Sigmoid colon (tissue), 6 donors: ENCODE measurements at regions not wholly inside any gene's neighbourhood (a gene's known extent, or its start where the extent isn't known, plus 50 kb on each side); places are given as distances from the start of the nearest gene placed in this dataset.

Source experiments
- DNase-seq: peaks from one replicate; pipeline ENCODE4 v3.0.0-alpha.2; 2019
- H3K27ac ChIP-seq, 4 donors: fragments of 200-600 bp; sonication (generic); one replicate each; pipeline ENCODE4 v1.5.1; 2016 to 2019; ENCODE audit warnings: mild to moderate bottlenecking in 1 of 4
- H3K27me3 ChIP-seq, 3 donors: fragments of 200-600 bp; sonication (generic); one replicate each; pipeline ENCODE4 v1.5.1; 2019; ENCODE audit warnings: mild to moderate bottlenecking in 1 of 3
- H3K36me3 ChIP-seq, 4 donors: fragments of 200-600 bp; sonication (generic); one replicate each; pipeline ENCODE4 v1.5.1; 2016 to 2019
- H3K4me1 ChIP-seq, 4 donors: fragments of 200-600 bp; sonication (generic); one replicate each; pipeline ENCODE4 v1.5.1; 2017 to 2019
- H3K4me3 ChIP-seq, 4 donors: fragments of 200-600 bp; sonication (generic); one replicate each; pipeline ENCODE4 v1.5.1; 2017 to 2019; ENCODE audit warnings: mild to moderate bottlenecking in 2 of 4, moderate library complexity in 1 of 4
- H3K9me3 ChIP-seq, 4 donors: fragments of 200-600 bp in 3 of 4; sonication (generic) in 3 of 4; one replicate each; pipeline versions ENCODE4 v1.5.1 to v1.6.1; 2013 to 2019
- CTCF ChIP-seq, 4 experiments: fragments of 450-650 bp in 3 of 4; fragments of 200-600 bp in 1 of 4; IDR thresholded peaks; one replicate each; pipeline ENCODE4 v1.5.1; 2016 to 2019; ENCODE audit warnings: antibody characterized with exemption in 4 of 4, mild to moderate bottlenecking in 3 of 4, moderate library complexity in 2 of 4
- EP300 ChIP-seq, 4 donors: sonication (generic); formaldehyde crosslinking; IDR thresholded peaks; one replicate each; pipeline ENCODE4 v1.6.1; 2017; ENCODE audit warnings: antibody characterized with exemption in 4 of 4
- POLR2A ChIP-seq, 2 donors: fragments of 450-650 bp; IDR thresholded peaks; one replicate each; pipeline ENCODE4 v1.6.1; 2016; ENCODE audit warnings: antibody characterized with exemption in 2 of 2, mild to moderate bottlenecking in 2 of 2, moderate library complexity in 2 of 2
- POLR2AphosphoS5 ChIP-seq, 4 donors: sonication (generic); formaldehyde crosslinking; IDR thresholded peaks; one replicate each; pipeline ENCODE4 v1.6.1; 2017; ENCODE audit warnings: antibody characterized with exemption in 4 of 4
- WGBS, 2 donors: extraction: QIAGEN DNeasy Blood & Tissue Kit; methylation state at CpG; one replicate each; pipeline ENCODE4 v1.1.7; 2013; 5-methylcytosine and 5-hydroxymethylcytosine counted together
- intact Hi-C: fragments of 100-400 bp; cut with DNase I; formaldehyde crosslinking; loops from one replicate; pipeline ENCODE4 v1.15.1; 2023
- donor health status: healthy with polysubstance abuse.
- donor health status: healthy.

GRCh38 chr12:102595315-102595714, 115.0 kb upstream of the IGF1 start:
- H3K36me3 ChIP-seq = no peaks in the 10 kb centered on the region
- H3K4me1 ChIP-seq = no peaks in the 10 kb centered on the region
- 89 to 92% methylated on average over 10 of the region's 10 CpGs for WGBS, 2 donors
- H3K9me3 ChIP-seq = no peaks in the 10 kb centered on the region
- no peak overlapping the region for H3K27ac ChIP-seq
- DNase-seq = no peak
- H3K27me3 ChIP-seq = no peaks in the 10 kb centered on the region
- intact Hi-C loops = no loop called here
- no peak overlapping the region for H3K4me3 ChIP-seq
- TF ChIP-seq POLR2A (IDR thresholded peaks at IDR 0.05) (no peak), CTCF (IDR thresholded peaks at IDR 0.05) (no peak), POLR2AphosphoS5 (IDR thresholded peaks at IDR 0.05) (no peak), EP300 (IDR thresholded peaks at IDR 0.05) (no peak)

GRCh38 chr12:102593134-102593533, 112.8 kb upstream of the IGF1 start:
- H3K9me3 ChIP-seq = no peaks in the 10 kb centered on the region
- H3K36me3 ChIP-seq = no peaks in the 10 kb centered on the region
- no peaks in the 10 kb centered on the region for H3K27me3 ChIP-seq
- no peak for DNase-seq
- TF ChIP-seq EP300 (IDR thresholded peaks at IDR 0.05) = no peak
- TF ChIP-seq POLR2AphosphoS5 (IDR thresholded peaks at IDR 0.05) = no peak
- TF ChIP-seq CTCF (IDR thresholded peaks at IDR 0.05) = no peak
- TF ChIP-seq POLR2A (IDR thresholded peaks at IDR 0.05) = no peak
- WGBS, 2 donors = 64 to 66% methylated on average over 4 of the region's 4 CpGs
- H3K4me1 ChIP-seq = no peaks in the 10 kb centered on the region
- intact Hi-C loops = no loop called here
- H3K27ac ChIP-seq = no peak overlapping the region
- H3K4me3 ChIP-seq = no peak overlapping the region

GRCh38 chr12:102592134-102592533, 111.8 kb upstream of the IGF1 start:
- Histone ChIP-seq H3K4me3 (no peak overlapping the region), H3K9me3 (no peaks in the 10 kb centered on the region), H3K4me1 (no peaks in the 10 kb centered on the region), H3K36me3 (no peaks in the 10 kb centered on the region), H3K27me3 (no peaks in the 10 kb centered on the region), H3K27ac (no peak overlapping the region)
- WGBS, 2 donors = 76 to 92% methylated on average over 3 of the region's 3 CpGs
- intact Hi-C loops = no loop called here
- TF ChIP-seq EP300 (IDR thresholded peaks at IDR 0.05) (no peak), POLR2AphosphoS5 (IDR thresholded peaks at IDR 0.05) (no peak), CTCF (IDR thresholded peaks at IDR 0.05) (no peak)
- no peak for DNase-seq

GRCh38 chr12:102573237-102573636, 92.9 kb upstream of the IGF1 start:
- no peaks in the 10 kb centered on the region for H3K27me3 ChIP-seq
- no peak overlapping the region for H3K4me3 ChIP-seq
- no peaks in the 10 kb centered on the region for H3K4me1 ChIP-seq
- no peak overlapping the region for H3K27ac ChIP-seq
- H3K36me3 ChIP-seq = no peaks in the 10 kb centered on the region
- WGBS, 2 donors = 84 to 94% methylated on average over 1 of the region's 1 CpG
- no peak for DNase-seq
- intact Hi-C loops = no loop called here
- TF ChIP-seq POLR2A (IDR thresholded peaks at IDR 0.05) = no peak
- TF ChIP-seq POLR2AphosphoS5 (IDR thresholded peaks at IDR 0.05) = no peak
- no peak for TF ChIP-seq CTCF (IDR thresholded peaks at IDR 0.05)
- no peak for TF ChIP-seq EP300 (IDR thresholded peaks at IDR 0.05)
- no peaks in the 10 kb centered on the region for H3K9me3 ChIP-seq

GRCh38 chr12:102571889-102572288, 91.5 kb upstream of the IGF1 start:
- Histone ChIP-seq H3K36me3 (no peaks in the 10 kb centered on the region), H3K27me3 (no peaks in the 10 kb centered on the region), H3K4me1 (no peaks in the 10 kb centered on the region), H3K4me3 (no peak overlapping the region), H3K27ac (no peak overlapping the region), H3K9me3 (no peaks in the 10 kb centered on the region)
- no peak for DNase-seq
- 80 to 88% methylated on average over 3 of the region's 3 CpGs for WGBS, 2 donors
- TF ChIP-seq CTCF (IDR thresholded peaks at IDR 0.05) = no peak
- no peak for TF ChIP-seq EP300 (IDR thresholded peaks at IDR 0.05)
- TF ChIP-seq POLR2AphosphoS5 (IDR thresholded peaks at IDR 0.05) = no peak
- TF ChIP-seq POLR2A (IDR thresholded peaks at IDR 0.05) = no peak
- intact Hi-C loops = no loop called here
